HCT116 (cell line): ENCODE measurements at regions not wholly inside any gene's neighbourhood (a gene's known extent, or its start where the extent isn't known, plus 50 kb on each side); places are given as distances from the start of the nearest gene placed in this dataset.

Experiments used
- ATAC-seq: fragments of 200-7000 bp; cut with Tn5 transposase; 2 replicates; pipeline ENCODE4 v1.9.1; 2020; ENCODE audit warnings: mild to moderate bottlenecking, moderate library complexity
- BruUV-seq: library from RNA; stranded (reverse); fragments of 400-500 nt; replicated peaks from 2 replicates; lab custom pipeline; 2021; lab: Mats Ljungman, UMichigan
- CTCF ChIA-PET: fragments of 300-600 bp; sonication (Branson Sonifier 250); formaldehyde crosslinking; loops from one replicate; lab custom pipeline; 2021; ENCODE audit warnings: antibody characterized with exemption; lab: Charles Lee
- POLR2A ChIA-PET: fragments of 300-600, 350-600 bp; sonication (Branson Sonifier 250); formaldehyde crosslinking; loops from one replicate; lab custom pipeline; 2021; ENCODE audit warnings: antibody characterized with exemption; lab: Charles Lee
- RAD21 ChIA-PET, 2 experiments: fragments of 300-600 bp; sonication (Branson Sonifier 250); formaldehyde crosslinking; loops; one replicate each; lab custom pipeline; 2023; ENCODE audit warnings: low total read pairs in 2 of 2; ENCODE audit not compliant: uncharacterized antibody in 2 of 2, unreplicated experiment in 2 of 2, low non-redundant PET in 1 of 2; lab: Charles Lee
- DNase-seq: peaks from one replicate; pipeline ENCODE4 v3.0.0-alpha.2; 2010; ENCODE audit warnings: low read depth, low spot score
- H2AFZ ChIP-seq: fragments of 200-600 bp; shearing (Covaris generic), sonication (generic); 2 replicates; pipeline ENCODE4 v1.6.1; 2017; ENCODE audit warnings: low read depth, mixed run types, mixed read lengths, antibody characterized with exemption, low read length; ENCODE audit not compliant: poor library complexity, severe bottlenecking
- H3K27ac ChIP-seq: 2 replicates; pipeline ENCODE4 v1.5.1; 2012; ENCODE audit warnings: low read depth, low read length
- H3K27me3 ChIP-seq: fragments of 200-600 bp; sonication (generic); 2 replicates; pipeline ENCODE4 v1.6.1; 2016; ENCODE audit warnings: mixed run types, low read length, mixed read lengths; ENCODE audit not compliant: insufficient read depth
- H3K36me3 ChIP-seq, 2 experiments: fragments of 200-500 bp in 1 of 2; fragments of 200-600 bp in 1 of 2; sonication (Bioruptor generic) in 1 of 2; sonication (generic) in 1 of 2; 2 replicates each; pipeline versions ENCODE4 v1.5.1 to v1.6.1; 2014 to 2016; ENCODE audit warnings: low read length in 2 of 2, inconsistent platforms in 1 of 2, mixed read lengths in 1 of 2, mixed run types in 1 of 2; ENCODE audit not compliant: insufficient read depth in 2 of 2, control insufficient read depth in 1 of 2
- H3K4me1 ChIP-seq, 2 experiments: fragments of 200-600 bp in 1 of 2; sonication (generic) in 1 of 2; 2 replicates each; pipeline versions ENCODE4 v1.5.1 to v1.6.1; 2012 to 2017; ENCODE audit warnings: low read length in 2 of 2, inconsistent platforms in 1 of 2, mild to moderate bottlenecking in 1 of 2, mixed read lengths in 1 of 2, mixed run types in 1 of 2, moderate library complexity in 1 of 2; ENCODE audit not compliant: insufficient read depth in 2 of 2, control insufficient read depth in 1 of 2
- H3K4me2 ChIP-seq: fragments of 200-600 bp; sonication (generic); 2 replicates; pipeline ENCODE4 v1.6.1; 2017; ENCODE audit warnings: mixed run types, low read length, mixed read lengths
- H3K4me3 ChIP-seq, 2 experiments: fragments of 200-600 bp in 1 of 2; sonication (generic) in 1 of 2; replicated peaks in 1 of 2; 2 replicates each; pipeline ENCODE4 v1.5.1; 2011 to 2016; ENCODE audit warnings: low read length in 2 of 2, control low read depth in 1 of 2, low read depth in 1 of 2, mild to moderate bottlenecking in 1 of 2, mixed read lengths in 1 of 2, mixed run types in 1 of 2
- H3K79me2 ChIP-seq: fragments of 200-600 bp; sonication (generic); 2 replicates; pipeline ENCODE4 v1.6.1; 2017; ENCODE audit warnings: mild to moderate bottlenecking, mixed run types, low read length, moderate library complexity, mixed read lengths; ENCODE audit not compliant: insufficient read depth
- H3K9ac ChIP-seq: fragments of 200-600 bp; sonication (generic); 2 replicates; pipeline ENCODE4 v1.6.1; 2016; ENCODE audit warnings: low read length, mixed read lengths
- H3K9me2 ChIP-seq: fragments of 200-600 bp; sonication (generic), shearing (Covaris generic); 2 replicates; pipeline ENCODE4 v1.6.1; 2017; ENCODE audit warnings: mixed run types, mild to moderate bottlenecking, moderate library complexity; ENCODE audit not compliant: insufficient read depth
- H3K9me3 ChIP-seq, 2 experiments: fragments of 200-500 bp in 1 of 2; fragments of 200-600 bp in 1 of 2; sonication (Bioruptor generic) in 1 of 2; sonication (generic) in 1 of 2; 2 replicates each; pipeline ENCODE4 v1.6.1; 2014 to 2017; ENCODE audit warnings: low read length in 2 of 2, mixed read lengths in 2 of 2, inconsistent platforms in 1 of 2, low read depth in 1 of 2, mild to moderate bottlenecking in 1 of 2, mixed run types in 1 of 2, moderate library complexity in 1 of 2; ENCODE audit not compliant: control insufficient read depth in 1 of 2, insufficient read depth in 1 of 2
- H4K20me1 ChIP-seq: fragments of 200-600 bp; sonication (generic), shearing (Covaris generic); 2 replicates; pipeline ENCODE4 v1.6.1; 2017; ENCODE audit warnings: mixed run types, mild to moderate bottlenecking, moderate library complexity; ENCODE audit not compliant: insufficient read depth
- CEBPB ChIP-seq: IDR thresholded peaks from 2 replicates; pipeline ENCODE4 v1.6.1; 2012; ENCODE audit warnings: low read depth
- ELF1 ChIP-seq: IDR thresholded peaks from 2 replicates; pipeline ENCODE4 v1.6.1; 2012; ENCODE audit warnings: low read depth, borderline replicate concordance
- EZH2phosphoT487 ChIP-seq: fragments of 200-600 bp; IDR thresholded peaks from 2 replicates; pipeline ENCODE4 v1.6.1; 2018; ENCODE audit warnings: antibody characterized with exemption, borderline replicate concordance
- FOSL1 ChIP-seq: IDR thresholded peaks from 2 replicates; pipeline ENCODE4 v1.6.1; 2012; ENCODE audit warnings: low read depth
- POLR2AphosphoS5 ChIP-seq: IDR thresholded peaks from 2 replicates; pipeline ENCODE4 v1.6.1; 2011; ENCODE audit warnings: mild to moderate bottlenecking, low read depth, low read length, moderate library complexity
- SP1 ChIP-seq: IDR thresholded peaks from 2 replicates; pipeline ENCODE4 v1.6.1; 2012; ENCODE audit warnings: low read depth
- SRF ChIP-seq: IDR thresholded peaks from 2 replicates; pipeline ENCODE4 v1.6.1; 2012; ENCODE audit warnings: low read depth
- TCF7L2 ChIP-seq: IDR thresholded peaks from 2 replicates; pipeline ENCODE4 v1.7.0; 2011; ENCODE audit warnings: borderline replicate concordance, inconsistent platforms; ENCODE audit not compliant: insufficient read depth, insufficient read length; ENCODE audit errors: extremely low read depth
- YY1 ChIP-seq: IDR thresholded peaks from 2 replicates; pipeline ENCODE4 v1.6.1; 2011; ENCODE audit warnings: low read length, low read depth, moderate library complexity, mild to moderate bottlenecking; ENCODE audit not compliant: insufficient replicate concordance; ENCODE audit errors: extremely low read depth
- ZFX ChIP-seq: fragments of 450-650 bp; IDR thresholded peaks from 2 replicates; pipeline ENCODE4 v1.6.1; 2017
- ZNF274 ChIP-seq: fragments of 200-500 bp; sonication (Bioruptor generic); IDR thresholded peaks from 2 replicates; pipeline ENCODE4 v1.6.1; 2014; ENCODE audit warnings: mild to moderate bottlenecking, low read depth, low read length, inconsistent platforms
- intact Hi-C: fragments of 100-400 bp; cut with micrococcal nuclease; formaldehyde crosslinking; loops from 2 replicates; pipeline ENCODE4 v1.10.0; 2022
- TF ChIP-seq, protein P1 (sequence below): IDR thresholded peaks from 2 replicates; pipeline ENCODE4 v1.6.1; 2012; ENCODE audit warnings: low read depth
- TF ChIP-seq, protein P2 (sequence below): IDR thresholded peaks from 2 replicates; pipeline ENCODE4 v1.6.1; 2012

DNA sequence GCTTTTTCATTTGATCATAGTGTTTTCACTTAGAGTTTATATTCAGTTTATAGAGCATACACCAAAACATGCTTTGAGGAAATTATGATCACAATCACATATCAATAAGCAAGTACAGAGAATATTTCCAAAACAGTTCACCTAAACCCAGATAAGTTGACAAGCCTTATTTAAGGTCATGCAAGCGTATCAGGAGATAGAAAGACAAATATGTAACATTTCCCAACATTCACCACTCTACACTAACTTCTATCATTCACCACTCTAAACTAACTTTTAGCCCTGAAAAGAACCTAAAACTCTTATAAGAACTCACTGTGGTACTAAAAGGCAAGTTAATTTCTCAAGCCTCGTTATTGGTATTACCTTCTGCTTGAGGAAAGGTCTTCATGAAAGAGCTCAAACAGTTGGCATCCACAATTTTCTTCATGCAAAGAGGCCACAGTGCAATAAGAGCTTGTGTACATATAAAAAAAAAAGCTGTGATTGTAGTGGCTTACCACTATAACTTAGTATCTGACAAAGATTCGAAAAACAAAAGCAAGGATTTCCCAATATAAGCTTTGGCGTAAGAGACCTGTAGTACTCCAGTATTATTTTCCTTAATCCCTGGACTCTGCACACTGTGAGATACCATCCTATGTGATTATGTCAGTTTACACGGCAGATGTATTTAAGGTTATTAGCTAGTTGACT is 903.3 kb downstream of the STIM2 start:
- H4K20me1 ChIP-seq, result no peaks in the 10 kb centered on the region
- no peaks in the 10 kb centered on the region for H3K9me2 ChIP-seq
- ATAC-seq (no peak), DNase-seq (no peak)
- intact Hi-C loops, result no loop called here
- BruUV-seq, result no TSS peak
- no peak overlapping the region for H2AFZ ChIP-seq
- H3K36me3 ChIP-seq, result no peaks in the 10 kb centered on the region
- no peak overlapping the region for H3K27ac ChIP-seq
- ChIA-PET POLR2A (no interaction called here), CTCF (no interaction called here), RAD21 (no interaction called here)
- TF ChIP-seq, protein P1, sequence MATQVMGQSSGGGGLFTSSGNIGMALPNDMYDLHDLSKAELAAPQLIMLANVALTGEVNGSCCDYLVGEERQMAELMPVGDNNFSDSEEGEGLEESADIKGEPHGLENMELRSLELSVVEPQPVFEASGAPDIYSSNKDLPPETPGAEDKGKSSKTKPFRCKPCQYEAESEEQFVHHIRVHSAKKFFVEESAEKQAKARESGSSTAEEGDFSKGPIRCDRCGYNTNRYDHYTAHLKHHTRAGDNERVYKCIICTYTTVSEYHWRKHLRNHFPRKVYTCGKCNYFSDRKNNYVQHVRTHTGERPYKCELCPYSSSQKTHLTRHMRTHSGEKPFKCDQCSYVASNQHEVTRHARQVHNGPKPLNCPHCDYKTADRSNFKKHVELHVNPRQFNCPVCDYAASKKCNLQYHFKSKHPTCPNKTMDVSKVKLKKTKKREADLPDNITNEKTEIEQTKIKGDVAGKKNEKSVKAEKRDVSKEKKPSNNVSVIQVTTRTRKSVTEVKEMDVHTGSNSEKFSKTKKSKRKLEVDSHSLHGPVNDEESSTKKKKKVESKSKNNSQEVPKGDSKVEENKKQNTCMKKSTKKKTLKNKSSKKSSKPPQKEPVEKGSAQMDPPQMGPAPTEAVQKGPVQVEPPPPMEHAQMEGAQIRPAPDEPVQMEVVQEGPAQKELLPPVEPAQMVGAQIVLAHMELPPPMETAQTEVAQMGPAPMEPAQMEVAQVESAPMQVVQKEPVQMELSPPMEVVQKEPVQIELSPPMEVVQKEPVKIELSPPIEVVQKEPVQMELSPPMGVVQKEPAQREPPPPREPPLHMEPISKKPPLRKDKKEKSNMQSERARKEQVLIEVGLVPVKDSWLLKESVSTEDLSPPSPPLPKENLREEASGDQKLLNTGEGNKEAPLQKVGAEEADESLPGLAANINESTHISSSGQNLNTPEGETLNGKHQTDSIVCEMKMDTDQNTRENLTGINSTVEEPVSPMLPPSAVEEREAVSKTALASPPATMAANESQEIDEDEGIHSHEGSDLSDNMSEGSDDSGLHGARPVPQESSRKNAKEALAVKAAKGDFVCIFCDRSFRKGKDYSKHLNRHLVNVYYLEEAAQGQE, result no peak
- H3K27me3 ChIP-seq, result no peaks in the 10 kb centered on the region
- H3K4me3 ChIP-seq, result no peak overlapping the region
- H3K9me3 ChIP-seq, result no peaks in the 10 kb centered on the region
- H3K4me2 ChIP-seq, result no peak overlapping the region
- no peaks in the 10 kb centered on the region for H3K79me2 ChIP-seq
- H3K9ac ChIP-seq, result no peak overlapping the region
- no peaks in the 10 kb centered on the region for H3K4me1 ChIP-seq

DNA sequence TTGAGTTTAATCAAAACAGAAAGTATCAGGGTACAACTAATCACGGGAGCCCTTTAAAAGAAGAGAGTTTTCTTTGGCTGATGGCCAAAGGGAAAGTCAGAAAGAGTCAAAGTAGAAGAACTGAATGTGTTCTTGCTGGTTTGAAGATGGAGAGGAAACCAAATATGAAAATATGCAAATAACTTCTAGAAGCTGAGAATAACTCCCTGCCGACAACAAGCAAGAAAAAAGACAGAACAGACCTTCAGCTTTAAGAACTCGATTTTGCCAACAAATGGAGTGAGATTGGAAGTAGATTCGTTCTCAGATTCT is 903.8 kb downstream of the STIM2 start:
- H3K4me2 ChIP-seq, result no peak overlapping the region
- H4K20me1 ChIP-seq, result no peaks in the 10 kb centered on the region
- no peak overlapping the region for H3K4me3 ChIP-seq
- H3K27me3 ChIP-seq, result no peaks in the 10 kb centered on the region
- no peaks in the 10 kb centered on the region for H3K36me3 ChIP-seq
- no peak overlapping the region for H3K9ac ChIP-seq
- H2AFZ ChIP-seq, result no peak overlapping the region
- BruUV-seq, result no TSS peak
- intact Hi-C loops, result no loop called here
- ChIA-PET POLR2A (no interaction called here), CTCF (no interaction called here), RAD21 (no interaction called here)
- no peaks in the 10 kb centered on the region for H3K9me3 ChIP-seq
- no peak overlapping the region for H3K27ac ChIP-seq
- ATAC-seq (no peak), DNase-seq (no peak)
- H3K4me1 ChIP-seq, result no peaks in the 10 kb centered on the region
- H3K79me2 ChIP-seq, result no peaks in the 10 kb centered on the region
- no peaks in the 10 kb centered on the region for H3K9me2 ChIP-seq
- TF ChIP-seq YY1 (no peak), EZH2phosphoT487 (no peak), POLR2AphosphoS5 (no peak), SRF (no peak), SP1 (no peak), ZFX (no peak), ELF1 (no peak), TCF7L2 (no peak), CEBPB (no peak), ZNF274 (no peak), FOSL1 (no peak)
- TF ChIP-seq, protein P1, result no peak
- TF ChIP-seq, protein P2, sequence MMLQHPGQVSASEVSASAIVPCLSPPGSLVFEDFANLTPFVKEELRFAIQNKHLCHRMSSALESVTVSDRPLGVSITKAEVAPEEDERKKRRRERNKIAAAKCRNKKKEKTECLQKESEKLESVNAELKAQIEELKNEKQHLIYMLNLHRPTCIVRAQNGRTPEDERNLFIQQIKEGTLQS, result no peak
